Epithelial cell of prostate (primary cell): ENCODE measurements at regions not wholly inside any gene's neighbourhood (a gene's known extent, or its start where the extent isn't known, plus 50 kb on each side); places are given as distances from the start of the nearest gene placed in this dataset.
A peak's percentile ranks its signal among the peaks of the same experiment; 100 is the strongest.
"Not testable (repeated sequence)": the region's sequence is repeated elsewhere in the genome, so short reads cannot be mapped to it uniquely, and the experiment has no call there.

Experiments used
- DNase-seq: peaks from one replicate; pipeline ENCODE4 v3.0.0-alpha.2; 2011; ENCODE audit warnings: low read depth, low spot score
- H3K27ac ChIP-seq: fragments of 450-650 bp; 2 replicates; pipeline ENCODE4 v1.5.1; 2017; ENCODE audit warnings: mild to moderate bottlenecking

DNA sequence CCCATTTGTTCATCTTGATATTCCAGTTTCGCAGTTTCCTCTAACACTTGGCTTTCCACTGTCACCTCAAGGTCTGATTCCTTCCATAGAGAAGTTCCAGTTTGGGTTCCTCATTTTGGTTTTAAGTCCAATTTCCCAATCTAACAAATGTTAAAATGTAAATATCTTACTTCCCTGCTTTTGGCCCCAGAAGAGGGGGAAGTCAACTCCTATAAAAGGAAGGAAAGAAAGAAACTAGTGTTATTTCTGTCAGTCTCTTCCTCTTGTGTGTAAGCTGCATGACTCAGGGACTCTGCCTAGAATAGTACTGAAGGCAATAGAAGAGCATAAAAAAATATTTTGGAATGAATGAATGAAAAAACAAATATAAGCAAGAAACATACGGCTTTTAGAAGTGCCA is 127.5 kb upstream of the CCNG1 start:
- no peak overlapping the region for H3K27ac ChIP-seq
- no peak for DNase-seq

DNA sequence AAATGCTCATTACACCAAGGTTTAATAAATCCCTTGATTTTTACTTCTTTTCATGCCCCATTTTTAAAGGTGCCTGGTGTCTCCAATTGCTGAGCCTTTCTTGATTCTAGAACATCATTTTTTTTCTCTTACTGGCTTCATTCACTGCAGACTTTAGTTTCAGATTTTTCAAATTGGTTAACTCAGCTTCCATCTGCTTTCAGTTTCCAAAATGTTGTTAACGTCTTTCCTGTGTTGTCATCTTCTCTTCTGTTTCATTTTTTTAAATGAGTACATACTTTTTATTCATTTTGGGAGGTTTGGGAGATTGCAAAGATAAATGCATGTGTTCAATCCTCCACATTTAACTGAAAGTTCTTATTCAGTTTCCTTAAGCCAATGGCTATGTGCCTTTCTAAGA is 126.4 kb upstream of the CCNG1 start:
- DNase-seq = no peak
- no peak overlapping the region for H3K27ac ChIP-seq

DNA sequence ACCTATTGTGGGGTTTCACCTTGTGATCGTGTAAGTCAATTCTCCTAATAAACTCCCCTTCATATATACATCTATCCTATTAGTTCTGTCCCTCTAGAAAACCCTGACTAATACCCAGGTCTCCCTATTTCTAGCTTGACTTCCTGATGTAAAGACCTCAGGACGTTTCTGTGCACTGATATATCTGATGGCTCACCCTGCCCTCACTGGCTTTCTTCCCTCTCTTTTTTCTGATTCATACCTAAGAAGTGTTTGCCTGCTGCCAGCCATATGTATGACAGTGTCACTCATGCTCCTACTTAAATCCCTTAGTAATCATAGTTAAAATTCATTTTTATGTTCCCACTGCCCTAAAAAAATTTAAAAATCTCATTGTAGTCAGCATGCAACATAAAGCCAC is 124.8 kb upstream of the CCNG1 start:
- no peak for DNase-seq
- no peak overlapping the region for H3K27ac ChIP-seq

DNA sequence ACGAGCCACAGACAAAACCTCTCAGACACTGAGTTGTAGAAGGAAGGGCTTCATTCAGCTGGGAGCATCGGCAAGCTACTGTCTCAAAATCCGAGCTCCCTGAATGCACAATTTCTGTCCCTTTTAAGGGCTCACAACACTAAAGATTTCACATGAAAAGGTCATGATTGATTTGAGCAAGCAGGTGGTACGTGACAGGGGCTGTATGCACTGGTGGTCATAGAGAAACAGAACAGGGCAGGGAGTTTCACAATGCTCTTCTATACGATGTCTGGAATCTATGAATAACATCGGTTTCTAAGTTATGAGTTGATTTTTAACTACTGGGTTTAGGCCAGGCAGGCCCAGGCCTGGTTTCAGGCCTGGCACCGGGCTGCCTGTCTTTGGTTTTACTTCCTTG is 124.3 kb upstream of the CCNG1 start:
- not testable (repeated sequence) for DNase-seq, H3K27ac ChIP-seq

DNA sequence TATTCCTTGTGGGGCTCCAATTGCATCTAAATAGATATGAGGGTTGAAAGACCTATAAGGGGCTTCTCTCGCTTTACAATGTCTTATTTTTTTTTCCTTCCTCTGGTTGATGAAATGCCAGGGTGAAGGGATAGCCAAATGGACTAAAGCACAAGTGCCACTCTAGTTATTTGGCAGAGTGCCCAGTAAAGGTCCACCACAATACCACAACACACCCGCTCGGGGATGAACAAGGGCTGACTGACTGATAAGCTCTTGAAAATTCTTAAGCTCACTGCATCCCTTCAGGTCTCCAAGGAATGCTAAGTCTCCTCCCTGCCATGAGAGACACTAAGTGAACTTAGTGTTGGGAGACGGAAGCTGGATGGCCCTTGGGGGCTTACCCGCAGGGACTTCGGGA is 121.0 kb upstream of the CCNG1 start:
- not testable (repeated sequence) for H3K27ac ChIP-seq, DNase-seq

DNA sequence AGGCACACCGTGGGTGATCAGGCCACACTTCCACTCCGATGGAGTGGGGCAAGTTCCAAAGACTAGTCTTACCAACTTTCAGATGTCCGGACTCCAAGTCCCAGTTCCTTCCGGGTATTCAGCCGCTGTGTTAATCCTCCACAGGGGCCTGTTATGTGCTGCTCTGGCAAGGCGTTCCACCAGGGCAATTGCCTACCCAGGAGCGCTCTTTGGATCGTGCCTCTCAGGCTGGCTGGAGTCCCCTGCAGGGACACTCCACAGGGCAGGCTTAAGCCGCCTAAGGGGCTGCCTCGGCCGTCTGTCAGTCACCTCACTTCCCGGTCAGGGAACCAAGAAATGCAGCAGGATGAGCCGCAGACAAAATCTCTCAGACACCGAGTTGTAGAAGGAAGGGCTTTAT is 118.7 kb upstream of the CCNG1 start:
- no peak overlapping the region for H3K27ac ChIP-seq
- no peak for DNase-seq

DNA sequence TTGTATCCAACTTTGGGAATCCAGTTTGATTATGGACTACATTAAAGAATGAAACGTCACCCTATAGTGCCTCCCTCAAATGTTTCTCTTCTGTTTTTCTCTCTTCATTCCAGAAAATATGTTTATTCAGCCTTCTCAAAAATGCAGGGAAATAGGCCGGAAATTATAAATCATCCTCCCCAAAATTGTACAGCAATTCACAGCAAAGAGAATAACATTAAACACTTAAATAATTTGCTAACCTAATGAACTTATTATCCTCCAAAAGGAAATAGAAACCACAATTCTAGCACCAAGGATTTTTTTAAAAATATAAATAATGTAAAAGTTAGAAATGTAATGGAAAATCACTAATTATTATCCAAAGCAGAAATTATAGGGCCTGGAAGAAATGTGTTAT is 115.9 kb upstream of the CCNG1 start:
- DNase-seq = no peak
- H3K27ac ChIP-seq = no peak overlapping the region

DNA sequence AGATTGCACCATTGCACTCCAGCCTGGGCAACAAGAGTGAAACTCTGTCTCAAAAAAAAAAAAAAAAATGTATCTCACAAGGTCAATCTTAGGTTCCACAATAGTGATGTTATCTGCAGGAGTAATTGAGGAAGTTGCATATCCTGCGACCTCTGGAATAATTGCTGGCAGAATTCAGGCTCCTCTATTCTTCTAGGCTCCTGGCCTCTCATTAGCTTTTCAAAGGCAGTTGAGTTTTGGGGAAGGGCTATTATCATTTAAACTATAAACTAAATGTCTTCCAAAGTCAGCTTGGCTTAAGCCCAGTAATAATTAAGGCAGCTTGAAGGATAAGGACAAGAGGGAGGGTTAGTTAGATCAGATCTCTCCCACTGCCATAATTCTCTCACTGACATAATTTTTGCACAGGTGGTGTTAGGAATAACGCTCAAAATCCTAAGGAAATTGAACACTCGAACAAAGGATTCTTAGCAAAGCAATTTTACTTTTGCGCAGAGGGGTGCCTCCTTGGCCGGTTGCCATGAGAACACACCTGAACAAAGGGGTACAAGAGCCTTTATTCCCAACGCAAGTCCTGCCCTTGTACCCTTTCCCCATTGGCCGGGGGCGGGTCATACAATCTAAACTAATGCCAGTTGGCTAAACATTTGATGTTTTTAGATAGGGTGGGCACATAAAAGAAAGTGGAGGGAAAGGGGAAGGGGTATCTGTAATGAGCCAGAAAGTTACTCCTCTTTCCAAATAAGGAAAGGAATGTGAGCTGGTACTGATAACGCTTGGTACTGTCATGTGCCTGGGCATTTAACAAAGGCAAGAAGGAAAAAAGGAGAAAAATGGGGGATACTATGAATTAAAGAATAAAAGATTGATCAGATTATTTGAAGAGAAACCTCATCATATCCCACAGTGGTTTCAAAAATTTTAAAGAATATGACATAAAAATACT is 106.4 kb upstream of the CCNG1 start:
- H3K27ac ChIP-seq = no peak overlapping the region
- DNase-seq = no peak

DNA sequence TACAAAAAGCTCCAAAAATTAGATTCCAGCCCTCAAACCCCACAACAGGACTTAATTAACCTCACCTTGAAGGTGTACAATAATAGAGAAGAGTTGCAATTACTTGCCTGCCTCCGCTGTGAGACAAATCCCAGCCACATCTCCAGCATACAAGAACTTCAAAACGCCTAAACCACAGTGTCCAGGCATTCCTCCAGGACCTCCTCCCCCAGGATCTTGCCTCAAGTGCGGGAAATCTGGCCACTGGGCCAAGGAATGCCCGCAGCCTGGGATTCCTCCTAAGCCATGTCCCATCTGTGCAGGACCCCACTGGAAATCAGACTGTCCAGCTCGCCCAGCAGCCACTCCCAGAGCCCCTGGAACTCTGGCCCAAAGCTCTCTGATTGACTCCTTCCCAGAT is 101.3 kb upstream of the CCNG1 start:
- not testable (repeated sequence) for H3K27ac ChIP-seq, DNase-seq

DNA sequence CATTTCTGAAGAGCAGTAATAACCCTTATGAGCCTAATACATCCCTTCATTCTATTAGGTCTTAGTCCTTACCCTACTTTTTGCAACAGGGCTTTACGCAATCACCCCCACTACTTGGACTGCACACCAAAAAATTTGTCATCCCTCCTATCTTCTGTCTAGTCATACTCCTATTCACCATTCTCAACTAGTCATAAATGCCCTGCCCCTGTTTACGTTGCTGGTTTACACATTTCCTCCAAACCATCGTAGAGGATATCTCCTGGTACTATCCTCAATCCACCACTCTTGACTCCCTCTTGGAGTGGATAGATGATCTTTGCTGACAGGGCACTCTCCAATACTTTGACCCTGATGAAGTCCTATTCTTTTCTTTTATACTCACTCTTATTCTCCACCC is 98.2 kb upstream of the CCNG1 start:
- peak; percentile 22 for DNase-seq
- H3K27ac ChIP-seq = no peak overlapping the region

DNA sequence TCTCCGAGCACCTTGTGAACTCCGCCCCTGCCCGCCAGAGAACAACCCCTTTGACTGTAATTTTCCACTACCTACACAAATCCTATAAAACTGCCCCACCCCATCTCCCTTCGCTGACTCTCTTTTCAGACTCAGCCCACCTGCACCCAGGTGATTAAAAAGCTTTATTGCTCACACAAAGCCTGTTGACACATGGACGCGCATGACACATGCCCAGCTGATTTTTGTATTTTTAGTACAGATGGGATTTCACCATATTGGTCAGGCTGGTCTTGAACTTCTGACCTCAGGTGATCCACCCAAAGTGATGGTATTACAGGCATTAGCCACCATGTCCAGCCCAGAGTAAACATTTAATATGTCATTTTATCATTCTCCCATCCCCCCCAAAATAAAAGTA is 97.0 kb upstream of the CCNG1 start:
- H3K27ac ChIP-seq = not testable (repeated sequence)
- peak; percentile 29 for DNase-seq

DNA sequence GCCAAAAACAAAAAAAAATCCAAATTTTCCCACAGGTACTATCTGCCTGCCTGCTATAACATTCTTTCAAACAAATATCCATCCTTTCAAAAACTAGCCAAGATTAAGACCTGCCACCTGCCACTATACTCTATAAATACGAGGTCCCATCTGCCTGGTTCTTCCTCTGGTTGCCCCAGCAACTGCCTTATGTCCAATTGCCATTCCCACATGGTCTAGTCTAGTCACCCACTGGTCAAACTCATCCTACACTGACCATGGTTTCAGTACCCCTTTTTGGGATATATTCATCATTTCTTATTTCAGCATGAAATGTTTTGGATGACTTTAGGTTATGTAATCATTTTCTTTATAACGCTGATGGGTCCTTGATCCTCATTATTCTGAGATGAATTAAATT is 95.1 kb upstream of the CCNG1 start:
- H3K27ac ChIP-seq = no peak overlapping the region
- DNase-seq = no peak

DNA sequence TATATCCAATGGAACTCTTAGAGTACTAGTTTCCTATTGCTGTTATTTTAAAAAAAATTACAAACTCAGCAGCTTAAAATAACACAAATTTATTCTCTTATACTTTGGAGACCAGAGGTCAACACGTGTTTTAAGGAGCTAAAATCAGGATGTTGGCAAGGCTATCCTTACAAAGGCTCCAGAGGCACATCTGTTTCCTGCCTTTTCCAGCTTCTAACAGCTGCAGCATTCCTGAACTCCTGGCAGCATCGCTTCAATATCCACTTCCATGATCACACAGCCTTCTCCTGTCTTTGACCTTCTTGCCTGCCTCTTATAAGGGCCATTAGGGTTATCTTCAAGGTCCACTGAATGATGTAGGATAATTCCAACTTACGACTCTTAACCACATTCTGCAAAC is 92.2 kb upstream of the CCNG1 start:
- DNase-seq = no peak
- H3K27ac ChIP-seq = no peak overlapping the region

DNA sequence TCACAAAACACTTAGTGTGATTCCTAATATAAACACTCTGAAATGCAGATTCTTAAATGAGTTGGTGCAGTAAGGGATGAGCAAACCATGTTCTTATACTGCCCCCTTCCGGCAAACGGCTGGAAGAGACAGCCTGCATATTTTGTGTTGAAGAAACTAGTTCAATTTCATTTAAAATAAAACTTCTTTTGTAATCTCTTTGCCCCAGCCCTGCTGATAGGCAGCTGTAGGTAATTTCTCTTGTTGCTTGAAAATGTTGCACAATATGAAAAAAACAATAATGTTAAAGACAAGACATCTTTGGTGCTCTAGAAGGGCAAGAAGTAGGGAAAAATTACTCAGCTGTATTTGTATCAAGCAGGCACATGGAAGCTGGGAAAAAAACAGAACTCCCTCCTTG is 89.7 kb upstream of the CCNG1 start:
- H3K27ac ChIP-seq = no peak overlapping the region
- no peak for DNase-seq

DNA sequence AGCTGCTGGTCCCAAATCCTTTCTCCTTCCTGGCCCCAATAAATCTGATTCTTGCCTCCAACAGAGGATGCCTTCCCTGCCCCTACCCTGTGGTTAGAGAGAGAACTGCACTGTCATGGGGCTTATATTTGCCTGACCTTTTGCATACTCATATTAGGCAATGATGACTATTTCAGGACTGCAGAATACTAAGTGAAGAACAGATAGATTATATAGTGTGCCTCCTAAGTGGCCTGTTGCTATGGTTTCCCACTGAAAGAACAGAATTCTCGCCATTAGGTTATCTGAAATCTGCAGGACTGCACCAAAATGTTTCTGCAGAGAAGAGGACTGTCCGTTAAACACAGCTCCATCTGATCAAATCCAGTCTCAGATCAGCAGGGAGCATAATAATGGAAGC is 87.3 kb upstream of the CCNG1 start:
- no peak overlapping the region for H3K27ac ChIP-seq
- DNase-seq = no peak

DNA sequence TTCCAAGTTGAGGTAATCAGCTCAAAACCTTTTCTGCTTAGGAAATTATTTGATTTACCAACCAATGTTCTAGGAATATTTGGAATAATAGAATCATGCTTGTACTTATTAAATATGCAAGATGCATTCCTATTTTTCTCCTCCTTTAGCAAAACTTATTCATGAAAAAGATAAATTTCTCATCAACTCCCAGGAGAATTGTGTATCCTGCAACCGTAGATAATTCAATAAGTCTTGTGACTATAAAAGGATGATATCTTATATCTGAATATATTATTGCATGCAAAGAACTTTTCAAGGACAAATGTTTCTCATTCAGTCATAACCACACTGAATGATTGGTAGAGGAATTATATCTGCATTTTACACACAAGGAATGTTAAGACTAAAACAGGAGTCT is 84.9 kb upstream of the CCNG1 start:
- DNase-seq = no peak
- no peak overlapping the region for H3K27ac ChIP-seq

DNA sequence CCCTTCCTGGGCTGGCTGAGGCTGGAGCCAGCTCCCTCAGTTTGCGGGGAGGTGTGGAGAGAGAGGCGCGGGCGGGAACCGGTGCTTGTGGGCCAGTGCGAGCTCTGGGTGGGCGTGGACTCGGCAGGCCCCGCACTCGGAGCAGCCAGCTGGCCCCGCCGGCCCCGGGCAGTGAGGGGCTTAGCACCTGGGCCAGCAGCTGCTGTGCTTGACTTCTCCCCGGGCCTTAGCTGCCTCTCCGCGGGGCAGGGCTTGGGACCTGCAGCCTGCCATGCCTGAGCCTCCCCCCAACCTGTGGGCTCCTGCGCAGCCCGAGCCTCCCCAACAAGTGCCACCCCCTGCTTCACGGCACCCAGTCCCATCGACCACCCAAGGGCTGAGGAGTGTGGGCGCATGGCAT is 81.6 kb upstream of the CCNG1 start:
- DNase-seq = not testable (repeated sequence)

DNA sequence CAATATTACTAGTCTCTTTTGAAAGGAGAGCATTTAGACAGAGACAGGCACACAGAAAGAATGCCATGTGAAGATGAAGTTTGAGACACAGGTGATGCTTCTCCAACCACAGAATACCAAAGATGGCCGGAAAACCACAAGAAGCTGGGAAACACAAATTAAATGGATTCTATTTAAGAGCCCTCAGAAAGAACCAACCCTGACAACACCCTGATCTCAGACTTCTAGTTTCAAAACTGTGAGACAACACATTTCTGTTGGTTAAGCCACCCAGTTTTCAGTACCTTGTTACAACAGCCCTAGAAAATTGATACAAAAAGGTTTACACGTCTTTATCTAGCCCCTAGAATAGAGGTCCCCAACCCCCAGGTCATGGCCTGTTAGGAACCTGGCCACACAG is 79.8 kb upstream of the CCNG1 start:
- no peak overlapping the region for H3K27ac ChIP-seq

More for the DNA sequence above, 81.6 kb upstream of the CCNG1 start:
- not testable (repeated sequence) for H3K27ac ChIP-seq

DNA sequence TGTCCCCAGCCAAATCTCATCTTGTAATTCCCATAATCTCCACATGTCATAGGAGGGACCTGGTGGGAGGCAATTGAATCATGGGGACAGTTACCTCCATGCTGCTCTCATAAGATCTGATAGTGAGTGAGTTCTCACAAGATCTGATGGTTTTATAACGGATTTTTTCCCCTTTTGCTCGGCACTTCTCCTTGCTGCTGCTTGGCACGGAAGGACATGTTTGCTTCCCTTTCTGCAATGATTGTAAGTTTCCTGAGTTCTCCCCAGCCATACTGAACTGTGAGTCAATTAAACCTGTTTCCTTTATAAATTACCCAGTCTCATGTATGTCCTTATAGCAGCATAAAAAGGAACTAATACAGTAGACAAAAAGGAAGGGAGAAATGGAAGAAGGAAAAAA is 76.7 kb upstream of the CCNG1 start:
- no peak for DNase-seq
- H3K27ac ChIP-seq = no peak overlapping the region

More for the DNA sequence above, 79.8 kb upstream of the CCNG1 start:
- DNase-seq = no peak

DNA sequence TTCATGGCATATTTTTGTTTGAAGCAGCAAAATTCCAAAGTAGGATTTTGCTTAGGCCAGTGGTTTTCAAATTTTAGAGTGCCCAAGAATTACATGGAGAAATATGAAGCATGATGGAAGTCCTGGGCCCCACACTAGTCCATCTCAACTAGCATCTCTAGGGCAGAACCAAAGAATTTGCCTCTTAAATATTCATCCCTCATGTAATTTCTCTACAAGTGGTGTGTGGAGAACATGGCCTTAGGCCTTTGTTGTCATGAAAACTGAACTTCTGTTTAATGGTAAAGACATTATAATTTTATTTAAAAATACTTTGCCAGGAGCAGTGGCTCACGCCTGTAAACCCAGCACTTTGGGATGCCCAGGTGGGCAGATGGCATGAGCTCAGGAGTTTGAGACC is 75.9 kb upstream of the CCNG1 start:
- H3K27ac ChIP-seq = no peak overlapping the region

DNA sequence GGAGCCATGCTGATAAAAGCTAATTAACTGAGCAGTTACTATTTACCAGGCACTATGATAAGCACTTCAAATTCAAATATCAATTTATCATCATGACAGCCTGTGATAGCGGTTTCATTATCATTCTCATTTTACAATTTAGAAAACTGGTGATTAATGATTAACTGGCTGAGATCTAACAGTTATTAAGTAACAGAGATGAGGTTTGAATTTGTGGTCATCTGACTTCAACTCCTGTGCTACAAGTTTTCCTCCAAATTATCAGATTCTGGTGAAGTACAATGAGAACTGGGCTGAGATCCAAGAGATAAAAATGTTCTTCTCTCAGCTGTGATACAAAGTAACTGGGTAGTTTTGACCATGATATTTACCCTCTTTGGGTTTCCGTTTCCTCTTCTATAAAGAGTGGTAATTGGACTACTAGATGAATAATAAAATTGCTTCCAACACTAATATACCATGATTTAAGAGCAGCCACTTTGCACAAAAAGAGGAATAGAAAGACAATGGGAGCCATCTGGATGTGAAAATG is 74.5 kb upstream of the CCNG1 start:
- DNase-seq = no peak

More for the DNA sequence above, 75.9 kb upstream of the CCNG1 start:
- DNase-seq = no peak

DNA sequence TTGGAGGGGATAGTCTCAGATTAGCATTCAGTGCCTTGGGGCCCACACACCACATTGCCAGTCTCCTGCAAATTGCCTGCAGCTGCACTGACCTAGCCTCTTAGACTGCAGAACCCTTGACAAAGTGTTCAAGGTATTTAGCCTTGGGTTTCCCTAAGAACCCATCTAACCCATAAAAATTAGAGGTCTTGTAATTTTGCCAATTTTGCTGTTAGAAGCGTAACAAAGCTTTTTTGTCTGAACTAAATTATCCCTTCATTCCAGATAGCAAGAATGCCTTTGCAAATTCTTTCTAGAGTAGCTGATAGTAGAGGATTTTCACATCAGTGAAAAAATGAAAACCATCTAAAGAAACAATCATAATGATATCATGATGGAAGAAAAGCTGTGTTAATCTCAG is 74.0 kb upstream of the CCNG1 start:
- DNase-seq = no peak
- H3K27ac ChIP-seq = no peak overlapping the region

More for the DNA sequence above, 74.5 kb upstream of the CCNG1 start:
- H3K27ac ChIP-seq = no peak overlapping the region
